ENCODE measurements at regions not wholly inside any gene's neighbourhood (a gene's known extent, or its start where the extent isn't known, plus 50 kb on each side); places are given as distances from the start of the nearest gene placed in this dataset.
A peak's percentile ranks its signal among the peaks of the same experiment; 100 is the strongest.

DNA sequence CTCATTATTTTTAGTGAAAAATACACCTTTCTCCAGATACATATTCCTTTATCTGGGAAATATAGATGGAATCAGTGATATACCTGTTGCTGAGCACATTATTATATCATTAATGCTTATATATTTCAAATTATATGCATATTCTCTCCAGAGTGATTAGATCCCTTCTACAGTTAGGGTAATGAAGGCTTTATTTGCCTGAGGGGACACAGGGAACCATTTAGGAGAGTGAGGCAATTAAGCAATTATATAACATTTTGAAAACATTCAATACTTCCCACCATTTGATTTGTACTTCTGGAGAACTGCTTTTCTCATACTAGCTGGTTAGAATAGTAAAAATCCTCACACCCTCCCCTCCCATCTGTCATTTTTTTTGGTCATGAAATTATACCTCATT is 212.8 kb upstream of the NOVA1 start:
- no peak for TF ChIP-seq POLR2A (IDR thresholded peaks at IDR 0.05; ENCODE audit: low read depth, low read length)
- no peak for FAIRE-seq
- DNase-seq (ENCODE audit: insufficient read length, low spot score), result no peak

DNA sequence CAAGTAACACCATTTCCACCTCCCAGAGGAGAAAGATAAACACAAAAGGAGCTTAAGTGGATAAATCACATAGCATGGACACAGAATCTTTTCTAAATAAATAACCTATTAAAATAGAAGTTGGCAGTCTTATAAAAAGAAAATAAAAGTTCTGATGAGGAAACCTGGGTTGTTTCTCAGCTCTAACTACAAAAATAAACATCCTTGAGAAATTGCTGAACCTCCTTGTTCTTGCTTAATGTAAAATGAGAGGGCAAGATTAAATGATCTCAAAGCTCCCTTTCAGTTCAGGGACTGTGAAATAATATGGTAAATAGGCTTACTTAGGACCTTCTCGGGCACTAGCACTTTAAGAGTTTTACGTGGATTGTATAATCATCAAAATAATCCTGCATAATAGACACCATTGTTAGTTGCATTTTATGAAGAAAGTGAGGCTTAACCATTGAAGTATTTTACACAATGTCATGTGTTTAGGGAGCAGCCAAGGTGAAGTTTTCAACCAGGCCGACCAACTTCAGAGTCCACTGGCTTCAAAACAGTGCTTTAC is 214.0 kb upstream of the NOVA1 start:
- FAIRE-seq, result peak; percentile 20
- TF ChIP-seq POLR2A (IDR thresholded peaks at IDR 0.05; ENCODE audit: low read depth, low read length), result no peak

DNA sequence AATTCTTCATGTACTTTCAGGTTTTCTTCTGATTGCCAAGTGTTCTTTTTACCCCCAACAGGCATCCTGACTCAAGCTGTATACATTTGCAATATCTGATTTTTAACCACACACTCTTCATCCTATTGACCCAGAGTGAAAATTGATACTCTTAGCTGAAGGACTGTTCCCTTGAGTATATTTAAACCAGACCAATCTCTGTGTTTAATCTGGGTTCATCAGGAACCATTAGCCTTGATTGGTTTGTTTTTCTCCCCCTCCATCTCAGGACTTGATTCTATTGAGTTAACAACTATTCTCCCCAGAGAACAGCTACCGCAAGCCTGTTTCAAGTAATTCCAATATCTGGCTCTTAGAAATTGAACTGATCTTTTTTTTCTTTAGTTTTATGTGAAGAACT is 222.3 kb upstream of the NOVA1 start:
- TF ChIP-seq POLR2A (IDR thresholded peaks at IDR 0.05; ENCODE audit: low read depth, low read length), result no peak
- FAIRE-seq, result no peak
- DNase-seq (ENCODE audit: insufficient read length, low spot score), result no peak

More for the DNA sequence above, 214.0 kb upstream of the NOVA1 start:
- DNase-seq (ENCODE audit: insufficient read length, low spot score), result no peak

DNA sequence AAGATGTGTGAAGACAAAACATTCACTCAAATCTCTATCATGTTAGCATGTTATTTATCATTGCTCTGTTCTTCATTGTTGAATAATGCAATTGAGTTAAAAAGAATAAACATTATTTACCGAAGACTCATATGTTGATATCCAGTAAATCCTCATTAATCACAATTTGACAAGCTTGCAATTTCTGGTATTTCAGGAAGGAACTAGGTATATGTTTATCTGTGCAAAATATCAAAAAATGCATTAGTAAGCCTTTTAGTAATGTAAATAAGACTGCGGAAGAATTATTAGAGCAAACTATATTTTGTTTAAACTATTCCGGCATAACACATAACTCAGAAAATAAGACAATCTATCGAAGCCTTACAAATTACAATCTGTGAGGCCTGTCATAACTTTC is 222.7 kb upstream of the NOVA1 start:
- DNase-seq (ENCODE audit: insufficient read length, low spot score) (no peak), FAIRE-seq (no peak)
- no peak for TF ChIP-seq POLR2A (IDR thresholded peaks at IDR 0.05; ENCODE audit: low read depth, low read length)

DNA sequence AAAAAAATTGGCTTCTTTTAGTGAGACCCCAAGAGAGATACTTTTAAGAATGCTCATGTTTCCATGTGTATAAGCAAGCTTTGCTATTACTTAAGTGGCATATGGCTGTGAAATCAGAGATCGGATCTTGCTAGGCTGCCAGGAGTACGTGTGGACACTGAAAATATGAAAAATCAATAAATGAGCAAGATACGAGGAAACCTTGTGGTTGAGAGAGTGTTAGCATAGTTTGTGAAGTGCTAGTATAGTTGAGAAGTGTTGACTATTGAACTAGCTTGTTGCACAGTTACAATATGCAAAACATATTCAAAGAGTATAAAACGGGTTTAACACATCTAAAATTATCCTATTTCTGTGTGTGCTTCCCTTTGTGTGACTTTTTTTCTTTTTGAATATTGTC is 230.9 kb upstream of the NOVA1 start:
- DNase-seq (ENCODE audit: insufficient read length, low spot score) (no peak), FAIRE-seq (no peak)
- no peak for TF ChIP-seq POLR2A (IDR thresholded peaks at IDR 0.05; ENCODE audit: low read depth, low read length)

DNA sequence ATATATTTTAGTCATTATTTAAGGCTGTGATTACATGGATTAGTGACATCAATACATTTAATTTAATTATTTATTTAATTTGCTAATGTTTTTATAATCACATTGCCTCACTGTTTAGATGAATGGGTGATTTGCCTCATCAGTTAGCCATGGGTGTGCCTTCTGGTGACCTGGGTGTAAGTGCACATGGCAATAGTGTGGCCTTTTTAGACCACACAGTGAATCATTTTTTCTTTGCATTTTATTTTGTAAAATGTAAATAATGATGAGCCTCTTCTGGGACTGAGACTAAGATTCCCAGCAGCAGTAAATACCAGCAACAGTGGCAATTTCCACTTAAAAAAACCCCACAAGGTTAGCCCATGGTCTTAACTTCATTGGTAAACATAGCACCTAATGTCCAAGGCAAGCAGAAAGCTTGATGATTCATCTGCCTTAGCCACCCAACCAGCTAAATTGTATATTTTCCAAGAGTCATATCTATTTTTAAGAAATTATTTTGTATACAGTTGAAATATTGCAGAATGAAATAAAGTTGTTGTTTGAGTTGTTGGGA is 235.9 kb upstream of the NOVA1 start:
- TF ChIP-seq POLR2A (IDR thresholded peaks at IDR 0.05; ENCODE audit: low read depth, low read length), result no peak
- FAIRE-seq, result no peak
- DNase-seq (ENCODE audit: insufficient read length, low spot score), result no peak

DNA sequence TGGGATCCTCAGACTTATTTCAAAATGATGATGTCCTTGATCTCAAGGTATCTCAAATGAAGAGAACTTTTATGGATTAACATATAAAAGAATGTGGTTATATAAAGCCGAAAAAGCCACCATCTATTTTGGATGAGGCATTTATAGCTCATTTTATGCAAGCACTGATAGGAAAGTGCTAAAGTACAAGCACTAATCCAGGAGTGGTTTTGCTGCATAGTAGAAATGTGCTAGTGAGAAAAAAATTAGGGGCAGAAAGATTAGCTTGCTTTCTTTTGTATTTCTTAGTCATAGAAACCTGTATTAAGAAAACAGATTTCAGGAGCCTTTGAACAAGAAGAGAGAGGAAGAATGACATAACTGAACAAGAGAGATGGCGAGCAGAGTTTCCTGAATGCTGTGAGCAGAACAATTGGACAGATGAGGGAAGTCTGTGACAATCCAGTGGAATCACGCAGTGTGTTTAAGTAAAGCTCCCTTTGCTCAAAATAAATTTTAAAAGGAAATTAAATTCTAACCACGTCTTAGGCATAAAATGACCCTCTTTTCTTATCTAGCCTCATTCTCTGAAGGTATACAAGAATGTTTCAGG is 238.2 kb upstream of the NOVA1 start:
- DNase-seq (ENCODE audit: insufficient read length, low spot score), result no peak
- FAIRE-seq, result no peak
- TF ChIP-seq POLR2A (IDR thresholded peaks at IDR 0.05; ENCODE audit: low read depth, low read length), result no peak

DNA sequence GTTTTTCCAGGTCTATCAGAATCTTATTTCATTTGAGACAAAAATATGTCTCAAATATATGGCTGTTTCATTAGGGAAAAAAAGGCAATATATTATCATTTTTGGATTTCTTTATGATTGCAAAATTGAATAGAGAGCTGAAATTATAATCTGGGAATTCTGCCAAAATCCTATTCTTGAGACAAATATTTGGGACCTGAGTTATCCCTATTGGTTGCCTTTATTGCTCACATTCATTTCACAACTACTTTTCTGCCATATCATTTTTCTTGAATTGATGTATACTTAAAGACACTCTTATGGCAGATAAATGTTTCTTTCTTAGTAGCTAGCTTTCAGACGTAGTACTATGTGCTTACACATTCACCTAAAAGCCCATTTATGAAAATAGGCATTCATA is 241.6 kb upstream of the NOVA1 start:
- DNase-seq (ENCODE audit: insufficient read length, low spot score) (no peak), FAIRE-seq (no peak)
- TF ChIP-seq POLR2A (IDR thresholded peaks at IDR 0.05; ENCODE audit: low read depth, low read length), result no peak

DNA sequence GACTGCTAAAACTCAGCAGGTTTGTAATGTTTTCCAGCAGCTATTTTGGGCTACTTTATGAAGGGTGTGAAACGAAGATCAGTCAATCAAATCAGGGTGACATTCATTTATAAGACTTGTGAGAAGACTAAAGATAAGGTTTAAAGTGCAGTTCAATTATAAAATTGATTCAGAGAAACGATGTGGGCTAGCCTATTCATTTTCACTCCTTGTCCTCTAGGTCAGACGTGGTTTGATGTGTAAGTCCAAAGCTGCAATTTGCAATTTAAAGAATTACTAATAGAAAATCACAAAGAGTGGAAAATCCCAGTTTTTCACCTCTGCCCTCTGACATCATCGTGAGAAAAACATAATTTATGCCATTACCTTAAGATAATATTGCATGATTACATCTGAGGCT is 243.5 kb upstream of the NOVA1 start:
- no peak for TF ChIP-seq POLR2A (IDR thresholded peaks at IDR 0.05; ENCODE audit: low read depth, low read length)
- DNase-seq (ENCODE audit: insufficient read length, low spot score), result no peak
- peak; percentile 57 for FAIRE-seq

DNA sequence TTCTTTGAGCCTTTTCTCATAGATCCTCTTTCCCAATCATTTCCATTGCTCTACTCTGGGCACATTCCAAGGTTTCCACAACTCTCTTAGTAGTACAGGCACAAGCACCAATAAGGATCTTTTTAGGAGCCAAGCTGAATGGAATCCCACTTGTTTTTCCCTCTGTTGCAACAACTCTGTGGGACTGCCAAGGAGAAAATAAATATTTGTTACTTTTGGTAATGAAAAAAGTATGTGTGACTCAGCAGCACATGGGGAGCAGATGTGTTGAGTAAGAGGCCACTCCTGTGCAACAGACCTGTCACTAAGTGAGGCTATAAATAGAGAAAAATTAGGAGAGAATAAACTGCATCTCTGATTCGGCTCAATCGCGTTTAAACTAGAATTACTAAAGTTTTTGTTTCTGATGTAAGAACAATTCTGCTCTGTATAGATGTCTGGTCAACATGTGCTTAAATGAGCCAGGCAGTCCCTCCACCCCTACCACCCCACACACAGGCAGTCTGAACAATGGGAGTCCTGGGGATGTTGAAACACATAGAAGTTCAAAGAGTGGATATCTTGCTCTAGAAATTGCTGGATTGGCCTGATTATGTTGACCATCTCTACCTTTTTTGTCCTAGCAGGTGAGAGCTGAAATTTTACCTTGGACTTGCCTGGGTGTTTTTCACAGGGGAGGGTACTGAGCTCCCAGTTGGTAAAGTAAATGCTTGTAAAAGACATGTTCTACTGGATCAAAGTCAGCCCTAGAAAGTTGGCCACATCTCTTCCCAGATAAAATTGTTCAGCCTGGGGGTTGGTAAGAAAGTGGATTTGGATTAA is 244.3 kb upstream of the NOVA1 start:
- DNase-seq (ENCODE audit: insufficient read length, low spot score) (peak; percentile 12), FAIRE-seq (peak; percentile 86)
- no peak for TF ChIP-seq POLR2A (IDR thresholded peaks at IDR 0.05; ENCODE audit: low read depth, low read length)

DNA sequence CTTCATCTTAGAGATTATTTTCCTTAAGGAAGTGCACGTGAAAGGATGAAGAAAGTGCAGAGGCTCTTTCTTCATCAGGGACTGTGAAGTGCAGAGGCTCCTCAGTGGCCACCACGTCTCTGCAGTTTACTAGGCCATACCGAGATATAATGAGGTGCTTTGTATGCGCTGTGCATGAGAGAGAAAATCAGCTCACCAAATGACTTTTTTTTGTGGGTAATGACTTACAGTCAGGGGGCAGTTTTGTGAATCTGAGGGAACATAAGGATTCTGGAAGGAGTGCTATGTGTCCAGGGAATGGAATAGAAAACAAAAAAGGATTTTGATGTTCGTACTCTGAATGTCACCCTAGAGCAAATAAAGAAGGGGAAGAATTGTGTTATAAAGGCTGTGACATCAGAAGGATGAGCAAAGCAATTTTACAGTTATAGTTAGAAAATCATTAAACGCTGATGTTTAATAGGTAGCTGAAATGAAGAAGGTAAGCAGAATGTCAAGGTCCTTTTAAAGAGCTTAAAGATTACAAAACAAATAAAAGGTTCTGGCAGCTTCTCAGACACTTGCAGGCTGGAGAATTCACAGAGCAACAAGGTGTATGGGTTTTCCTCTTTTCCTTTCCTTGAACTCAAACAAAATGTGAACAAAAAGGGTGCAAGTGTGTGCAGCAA is 247.5 kb upstream of the NOVA1 start:
- DNase-seq (ENCODE audit: insufficient read length, low spot score) (no peak), FAIRE-seq (no peak)
- TF ChIP-seq POLR2A (IDR thresholded peaks at IDR 0.05; ENCODE audit: low read depth, low read length), result no peak

DNA sequence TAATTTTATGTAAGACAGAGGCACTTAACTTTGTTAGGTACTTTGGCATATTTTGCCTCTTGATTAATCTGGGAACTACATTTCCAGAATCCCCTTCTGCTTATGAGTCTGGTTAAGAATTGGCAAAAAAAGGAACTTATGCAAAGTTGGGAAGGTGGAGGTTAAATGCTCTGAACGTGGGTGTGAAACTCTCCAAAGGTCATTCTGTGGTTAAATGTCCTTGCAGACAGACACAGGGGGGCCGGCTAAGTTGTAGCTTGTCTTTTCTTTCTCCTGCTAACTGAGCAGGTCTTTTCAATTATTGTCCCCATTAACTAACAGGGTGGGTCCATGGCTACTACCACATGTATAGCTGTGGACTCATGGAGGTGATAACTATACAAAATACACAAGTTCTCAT is 248.6 kb upstream of the NOVA1 start:
- FAIRE-seq, result no peak
- no peak for DNase-seq (ENCODE audit: insufficient read length, low spot score)
- TF ChIP-seq POLR2A (IDR thresholded peaks at IDR 0.05; ENCODE audit: low read depth, low read length), result no peak

DNA sequence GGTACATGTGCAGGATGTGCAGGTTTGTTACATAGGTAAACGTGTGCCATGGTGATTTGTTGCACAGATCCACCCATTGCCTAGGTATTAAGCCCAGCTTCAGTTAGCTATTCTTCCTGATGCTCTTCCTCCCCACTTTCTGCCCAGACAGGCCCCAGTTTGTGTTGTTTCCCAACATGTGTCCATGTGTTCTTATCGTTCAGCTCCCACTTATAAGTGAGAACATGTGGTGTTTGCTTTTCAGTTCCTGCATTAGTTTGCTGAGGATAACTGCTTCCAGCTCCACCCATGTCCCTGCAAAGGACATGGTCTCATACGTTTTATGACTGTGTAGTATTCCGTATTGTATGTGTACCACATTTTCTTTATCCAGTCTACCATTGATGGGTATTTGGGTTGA is 251.7 kb upstream of the NOVA1 start:
- no peak for TF ChIP-seq POLR2A (IDR thresholded peaks at IDR 0.05; ENCODE audit: low read depth, low read length)
- no peak for DNase-seq (ENCODE audit: insufficient read length, low spot score)
- no peak for FAIRE-seq

DNA sequence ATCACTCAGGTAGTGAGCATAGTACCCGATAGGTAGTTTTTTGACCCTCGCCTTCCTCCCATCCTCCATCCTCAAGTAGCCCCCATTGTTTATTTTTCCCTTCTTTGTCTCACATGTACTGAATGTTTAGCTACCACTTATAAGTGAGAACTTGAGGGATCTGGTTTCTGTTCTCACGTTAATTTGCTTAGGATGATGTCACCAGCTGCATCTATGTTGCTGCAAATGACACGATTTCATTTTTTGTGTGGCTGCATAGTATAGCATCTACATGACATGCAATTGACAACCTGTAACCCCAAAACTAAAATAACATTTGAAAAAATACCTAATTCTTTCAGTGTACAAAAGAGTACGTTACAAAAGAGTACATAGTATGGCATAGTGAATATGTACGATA is 254.0 kb upstream of the NOVA1 start:
- DNase-seq (ENCODE audit: insufficient read length, low spot score) (no peak), FAIRE-seq (no peak)
- no peak for TF ChIP-seq POLR2A (IDR thresholded peaks at IDR 0.05; ENCODE audit: low read depth, low read length)

Measured in H54 (cell line).